SK-N-SH (cell line): ENCODE measurements at regions not wholly inside any gene's neighbourhood (a gene's known extent, or its start where the extent isn't known, plus 50 kb on each side); places are given as distances from the start of the nearest gene placed in this dataset.

Experiments
- CTCF ChIA-PET: fragments of 300-600, 350-600 bp; formaldehyde crosslinking; extraction: SDS; loops from one replicate; lab custom pipeline; 2021; lab: Yijun Ruan, JAX
- POLR2A ChIA-PET: fragments of 350-600 bp; sonication (Branson Sonifier 250); formaldehyde crosslinking; extraction: SDS; loops from one replicate; lab custom pipeline; 2020; ENCODE audit warnings: antibody characterized with exemption, inconsistent platforms; lab: Yijun Ruan, JAX
- DNase-seq: peaks from one replicate; pipeline ENCODE4 v3.0.0; 2012
- H2AFZ ChIP-seq: fragments of 200-600 bp; sonication (generic); 2 replicates; pipeline ENCODE4 v1.8.1; 2016; ENCODE audit warnings: antibody characterized with exemption, mild to moderate bottlenecking, low read depth
- H3F3A ChIP-seq: fragments of 200-600 bp; sonication (generic); replicated peaks from 2 replicates; pipeline ENCODE3; 2016; ENCODE audit warnings: antibody characterized with exemption, mild to moderate bottlenecking; ENCODE audit not compliant: insufficient read depth
- H3K27ac ChIP-seq, 2 experiments: fragments of 200-500 bp in 1 of 2; fragments of 200-600 bp in 1 of 2; sonication (Bioruptor generic) in 1 of 2; sonication (generic), shearing (Covaris generic) in 1 of 2; 2 replicates each; pipeline versions ENCODE4 v1.5.1 to v1.6.1; 2014 to 2016; ENCODE audit warnings: low read depth in 2 of 2, inconsistent platforms in 1 of 2, low read length in 1 of 2, mild to moderate bottlenecking in 1 of 2, mixed read lengths in 1 of 2
- H3K27me3 ChIP-seq: fragments of 200-600 bp; sonication (generic), shearing (Covaris generic); 2 replicates; pipeline ENCODE4 v1.6.1; 2016; ENCODE audit warnings: mixed run types; ENCODE audit not compliant: insufficient read depth
- H3K36me3 ChIP-seq, 2 experiments: fragments of 200-500 bp in 1 of 2; fragments of 200-600 bp in 1 of 2; sonication (Bioruptor generic) in 1 of 2; sonication (generic) in 1 of 2; replicated peaks in 1 of 2; 2 replicates each; pipeline versions ENCODE3 to v1.5.1; 2014 to 2016; ENCODE audit warnings: low read length in 1 of 2, mild to moderate bottlenecking in 1 of 2; ENCODE audit not compliant: insufficient read depth in 2 of 2, control insufficient read depth in 1 of 2
- H3K4me1 ChIP-seq, 2 experiments: fragments of 200-500 bp in 1 of 2; fragments of 200-600 bp in 1 of 2; sonication (Bioruptor generic) in 1 of 2; sonication (generic), shearing (Covaris generic) in 1 of 2; 2 replicates each; pipeline versions ENCODE4 v1.5.1 to v1.6.1; 2014 to 2016; ENCODE audit warnings: low read depth in 1 of 2, low read length in 1 of 2, mixed run types in 1 of 2; ENCODE audit not compliant: insufficient read depth in 2 of 2, control insufficient read depth in 1 of 2
- H3K4me2 ChIP-seq: fragments of 200-600 bp; sonication (generic), shearing (Covaris generic); 2 replicates; pipeline ENCODE4 v1.6.1; 2017; ENCODE audit warnings: mixed run types
- H3K4me3 ChIP-seq, 2 experiments: fragments of 200-500 bp in 1 of 2; fragments of 200-600 bp in 1 of 2; sonication (Bioruptor generic) in 1 of 2; sonication (generic), shearing (Covaris generic) in 1 of 2; 2 replicates each; pipeline versions ENCODE4 v1.5.1 to v1.8.1; 2014 to 2016; ENCODE audit warnings: low read depth in 2 of 2, inconsistent platforms in 1 of 2, low read length in 1 of 2, mild to moderate bottlenecking in 1 of 2, mixed read lengths in 1 of 2, moderate library complexity in 1 of 2
- H3K79me2 ChIP-seq: fragments of 200-600 bp; sonication (generic); 2 replicates; pipeline ENCODE4 v1.8.1; 2017; ENCODE audit warnings: mild to moderate bottlenecking; ENCODE audit not compliant: insufficient read depth
- H3K9ac ChIP-seq: fragments of 200-600 bp; sonication (generic); 2 replicates; pipeline ENCODE4 v1.6.1; 2017; ENCODE audit warnings: mixed run types
- H3K9me2 ChIP-seq: fragments of 200-600 bp; sonication (generic); 2 replicates; pipeline ENCODE4 v1.6.1; 2017; ENCODE audit warnings: mixed run types
- H3K9me3 ChIP-seq: fragments of 200-600 bp; sonication (generic); 2 replicates; pipeline ENCODE4 v1.6.1; 2017; ENCODE audit warnings: mixed run types, mild to moderate bottlenecking, moderate library complexity
- H4K20me1 ChIP-seq: fragments of 200-600 bp; sonication (generic); 2 replicates; pipeline ENCODE4 v1.6.1; 2017; ENCODE audit warnings: mild to moderate bottlenecking, mixed run types; ENCODE audit not compliant: insufficient read depth
- ELF1 ChIP-seq: IDR thresholded peaks from 2 replicates; pipeline ENCODE4 v1.4.0; 2012
- EP300 ChIP-seq, 2 experiments: IDR thresholded peaks; 2 replicates each; pipeline versions ENCODE4 v1.4.0 to v1.6.1; 2012; ENCODE audit warnings: borderline replicate concordance in 1 of 2, low read depth in 1 of 2, low read length in 1 of 2
- EZH2phosphoT487 ChIP-seq: fragments of 200-600 bp; sonication (generic); IDR thresholded peaks from 2 replicates; pipeline ENCODE4 v1.6.1; 2017; ENCODE audit warnings: low read depth, mixed run types, mild to moderate bottlenecking, antibody characterized with exemption, moderate library complexity, borderline replicate concordance
- FOSL2 ChIP-seq: IDR thresholded peaks from 2 replicates; pipeline ENCODE4 v1.4.0; 2012; ENCODE audit warnings: low read depth, mild to moderate bottlenecking, moderate library complexity, borderline replicate concordance
- FOXJ3 ChIP-seq: sonication (generic); formaldehyde crosslinking; IDR thresholded peaks from 2 replicates; pipeline ENCODE4 v1.5.1; 2020; ENCODE audit warnings: mild to moderate bottlenecking, missing genetic modification reagents
- FOXM1 ChIP-seq: IDR thresholded peaks from 2 replicates; pipeline ENCODE4 v1.4.0; 2012; ENCODE audit warnings: low read depth, mild to moderate bottlenecking
- GATA2 ChIP-seq: sonication (generic); formaldehyde crosslinking; IDR thresholded peaks from 2 replicates; pipeline ENCODE4 v1.5.0; 2020; ENCODE audit warnings: mild to moderate bottlenecking, missing genetic modification reagents
- MEF2A ChIP-seq: IDR thresholded peaks from 2 replicates; pipeline ENCODE4 v1.4.0; 2012; ENCODE audit warnings: low read depth, borderline replicate concordance
- NFIC ChIP-seq: IDR thresholded peaks from 2 replicates; pipeline ENCODE4 v1.4.0; 2012; ENCODE audit warnings: borderline replicate concordance
- POLR2AphosphoS5 ChIP-seq: IDR thresholded peaks from 2 replicates; pipeline ENCODE4 v1.6.1; 2012; ENCODE audit warnings: low read depth, low read length
- RAD21 ChIP-seq: IDR thresholded peaks from 2 replicates; pipeline ENCODE4 v1.6.1; 2012; ENCODE audit warnings: mild to moderate bottlenecking, low read length
- RXRA ChIP-seq: IDR thresholded peaks from 2 replicates; pipeline ENCODE4 v1.4.0; 2012; ENCODE audit warnings: low read depth, mild to moderate bottlenecking, borderline replicate concordance
- SIN3A ChIP-seq: IDR thresholded peaks from 2 replicates; pipeline ENCODE4 v1.6.1; 2012; ENCODE audit warnings: low read depth, mild to moderate bottlenecking, low read length, moderate library complexity, borderline replicate concordance
- SMC3 ChIP-seq: IDR thresholded peaks from 2 replicates; pipeline ENCODE4 v1.6.1; 2012; ENCODE audit warnings: low read depth, low read length, improper control_type of control experiment
- TAF1 ChIP-seq: IDR thresholded peaks from 2 replicates; pipeline ENCODE4 v1.6.1; 2012; ENCODE audit warnings: low read depth, mild to moderate bottlenecking, low read length, moderate library complexity, borderline replicate concordance
- TCF12 ChIP-seq: IDR thresholded peaks from 2 replicates; pipeline ENCODE4 v1.4.0; 2012
- YY1 ChIP-seq: IDR thresholded peaks from 2 replicates; pipeline ENCODE4 v1.4.0; 2012; ENCODE audit warnings: low read depth, mild to moderate bottlenecking
- WGBS: methylation state at CpG from one replicate; pipeline ENCODE4 v1.1.6; 2017; ENCODE audit warnings: low lambda C conversion rate; 5-methylcytosine and 5-hydroxymethylcytosine counted together
- TF ChIP-seq, protein P1 (sequence below): fragments of 150-350 bp; IDR thresholded peaks from 2 replicates; pipeline ENCODE4 v1.6.1; 2017; ENCODE audit warnings: antibody characterized with exemption, low read length, low read depth, borderline replicate concordance
- TF ChIP-seq, protein P2 (sequence below): IDR thresholded peaks from 2 replicates; pipeline ENCODE4 v1.4.0; 2012; ENCODE audit warnings: low read depth
- TF ChIP-seq, protein P3 (sequence below): IDR thresholded peaks from 2 replicates; pipeline ENCODE4 v1.6.1; 2012; ENCODE audit warnings: mild to moderate bottlenecking, low read depth, low read length, moderate library complexity

DNA sequence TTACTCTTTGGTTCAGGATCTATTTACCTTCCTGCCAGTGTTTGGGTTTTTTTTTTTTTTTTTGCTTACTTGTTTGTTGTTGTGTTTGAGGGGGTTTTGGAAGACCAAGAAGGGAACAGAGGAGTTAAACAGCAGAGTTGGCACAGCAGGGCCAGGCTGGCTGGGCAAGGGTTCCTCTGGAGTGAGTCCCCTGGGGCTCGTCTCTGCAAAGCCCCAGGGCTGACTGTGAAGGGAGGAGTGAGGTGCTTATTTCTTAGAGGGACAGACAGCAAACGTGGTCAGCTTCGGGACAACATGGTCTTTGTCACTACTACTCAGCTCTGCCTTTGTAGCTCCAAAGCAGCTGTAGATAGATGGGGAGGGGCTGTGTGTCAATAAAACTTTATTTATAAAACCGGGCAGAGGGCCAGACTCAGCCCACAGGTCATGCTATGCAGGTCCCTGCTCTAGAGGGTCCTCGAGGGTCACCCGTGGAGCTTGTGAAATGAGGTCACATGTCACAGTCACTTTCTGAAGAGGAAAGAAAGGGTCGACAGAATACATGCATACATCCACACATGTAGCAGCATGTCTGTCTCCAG is 1404.7 kb downstream of the BRD1 start:
- 4% methylated on average over 6 of the region's 7 CpGs for WGBS
- no peak for DNase-seq
- Histone ChIP-seq H3K27me3 (no peaks in the 10 kb centered on the region; the same call in 1 of the 2 replicates), H3F3A (no peaks in the 10 kb centered on the region), H3K4me1 (no peaks in the 10 kb centered on the region; a peak in 1 of 4 replicates), H3K9me2 (no peaks in the 10 kb centered on the region), H3K27ac (no peak overlapping the region), H3K9ac (no peak overlapping the region), H3K79me2 (no peaks in the 10 kb centered on the region), H3K36me3 (no peaks in the 10 kb centered on the region), H3K4me3 (no peak overlapping the region), H3K4me2 (no peak overlapping the region), H2AFZ (no peak overlapping the region), H4K20me1 (no peaks in the 10 kb centered on the region), H3K9me3 (no peaks in the 10 kb centered on the region)
- ChIA-PET POLR2A (no interaction called here), CTCF (no interaction called here)
- no peak for TF ChIP-seq SMC3
- no peak for TF ChIP-seq FOSL2
- TF ChIP-seq FOXM1 = no peak
- TF ChIP-seq, protein P1, sequence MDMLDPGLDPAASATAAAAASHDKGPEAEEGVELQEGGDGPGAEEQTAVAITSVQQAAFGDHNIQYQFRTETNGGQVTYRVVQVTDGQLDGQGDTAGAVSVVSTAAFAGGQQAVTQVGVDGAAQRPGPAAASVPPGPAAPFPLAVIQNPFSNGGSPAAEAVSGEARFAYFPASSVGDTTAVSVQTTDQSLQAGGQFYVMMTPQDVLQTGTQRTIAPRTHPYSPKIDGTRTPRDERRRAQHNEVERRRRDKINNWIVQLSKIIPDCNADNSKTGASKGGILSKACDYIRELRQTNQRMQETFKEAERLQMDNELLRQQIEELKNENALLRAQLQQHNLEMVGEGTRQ = no peak
- no peak for TF ChIP-seq MEF2A
- TF ChIP-seq TAF1 = no peak
- no peak for TF ChIP-seq YY1
- no peak for TF ChIP-seq FOXJ3 (CRISPR knock-in tag)
- TF ChIP-seq TCF12 = no peak
- TF ChIP-seq ELF1 = no peak
- no peak for TF ChIP-seq POLR2AphosphoS5
- TF ChIP-seq NFIC = no peak
- no peak for TF ChIP-seq RAD21
- no peak for TF ChIP-seq RXRA
- TF ChIP-seq, protein P2, sequence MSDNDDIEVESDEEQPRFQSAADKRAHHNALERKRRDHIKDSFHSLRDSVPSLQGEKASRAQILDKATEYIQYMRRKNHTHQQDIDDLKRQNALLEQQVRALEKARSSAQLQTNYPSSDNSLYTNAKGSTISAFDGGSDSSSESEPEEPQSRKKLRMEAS = no peak
- TF ChIP-seq GATA2 (CRISPR knock-in tag) = no peak
- TF ChIP-seq EP300 (IDR thresholded peaks at IDR 0.05; ENCODE audit: borderline replicate concordance in 1 of 2, low read depth in 1 of 2, low read length in 1 of 2) = no peak
- TF ChIP-seq, protein P3, sequence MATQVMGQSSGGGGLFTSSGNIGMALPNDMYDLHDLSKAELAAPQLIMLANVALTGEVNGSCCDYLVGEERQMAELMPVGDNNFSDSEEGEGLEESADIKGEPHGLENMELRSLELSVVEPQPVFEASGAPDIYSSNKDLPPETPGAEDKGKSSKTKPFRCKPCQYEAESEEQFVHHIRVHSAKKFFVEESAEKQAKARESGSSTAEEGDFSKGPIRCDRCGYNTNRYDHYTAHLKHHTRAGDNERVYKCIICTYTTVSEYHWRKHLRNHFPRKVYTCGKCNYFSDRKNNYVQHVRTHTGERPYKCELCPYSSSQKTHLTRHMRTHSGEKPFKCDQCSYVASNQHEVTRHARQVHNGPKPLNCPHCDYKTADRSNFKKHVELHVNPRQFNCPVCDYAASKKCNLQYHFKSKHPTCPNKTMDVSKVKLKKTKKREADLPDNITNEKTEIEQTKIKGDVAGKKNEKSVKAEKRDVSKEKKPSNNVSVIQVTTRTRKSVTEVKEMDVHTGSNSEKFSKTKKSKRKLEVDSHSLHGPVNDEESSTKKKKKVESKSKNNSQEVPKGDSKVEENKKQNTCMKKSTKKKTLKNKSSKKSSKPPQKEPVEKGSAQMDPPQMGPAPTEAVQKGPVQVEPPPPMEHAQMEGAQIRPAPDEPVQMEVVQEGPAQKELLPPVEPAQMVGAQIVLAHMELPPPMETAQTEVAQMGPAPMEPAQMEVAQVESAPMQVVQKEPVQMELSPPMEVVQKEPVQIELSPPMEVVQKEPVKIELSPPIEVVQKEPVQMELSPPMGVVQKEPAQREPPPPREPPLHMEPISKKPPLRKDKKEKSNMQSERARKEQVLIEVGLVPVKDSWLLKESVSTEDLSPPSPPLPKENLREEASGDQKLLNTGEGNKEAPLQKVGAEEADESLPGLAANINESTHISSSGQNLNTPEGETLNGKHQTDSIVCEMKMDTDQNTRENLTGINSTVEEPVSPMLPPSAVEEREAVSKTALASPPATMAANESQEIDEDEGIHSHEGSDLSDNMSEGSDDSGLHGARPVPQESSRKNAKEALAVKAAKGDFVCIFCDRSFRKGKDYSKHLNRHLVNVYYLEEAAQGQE = no peak
- TF ChIP-seq SIN3A = no peak
- TF ChIP-seq EZH2phosphoT487 = no peak
